ENCODE measurements at regions not wholly inside any gene's neighbourhood (a gene's known extent, or its start where the extent isn't known, plus 50 kb on each side); places are given as distances from the start of the nearest gene placed in this dataset.

GRCh38 chr2:236688563-236689392 lies 119.2 kb downstream of the ACKR3 start:
- TF ChIP-seq EZH2phosphoT487 (IDR thresholded peaks at IDR 0.05; ENCODE audit: low read depth, severe bottlenecking, unreplicated experiment): no peak
- TF ChIP-seq CTCF (IDR thresholded peaks at IDR 0.05; ENCODE audit: poor library complexity): no peak
- TF ChIP-seq EZH2 (IDR thresholded peaks at IDR 0.05; ENCODE audit: borderline replicate concordance): no peak
- Histone ChIP-seq H3K9me2 (replicated peaks; ENCODE audit: insufficient read depth) (no peaks in the 10 kb centered on the region), H3K27me3 (no peaks in the 10 kb centered on the region), H3K27ac (no peak overlapping the region), H3K79me2 (no peaks in the 10 kb centered on the region), H3K36me3 (replicated peaks; ENCODE audit: insufficient read depth, low read depth) (no peaks in the 10 kb centered on the region), H3K4me3 (no peak overlapping the region), H3K9me3 (ENCODE audit: low read depth) (no peaks in the 10 kb centered on the region), H3K4me2 (no peak overlapping the region), H3K4me1 (ENCODE audit: insufficient read depth) (peaks cover 17% of the 10 kb centered on the region), H2AFZ (no peak overlapping the region), H4K20me1 (ENCODE audit: insufficient read depth, poor library complexity, severe bottlenecking) (no peaks in the 10 kb centered on the region)
- DNase-seq (ENCODE audit: low spot score): no peak
- 65% methylated on average over 22 of the region's 23 CpGs for WGBS (ENCODE audit: low lambda C conversion rate, missing lambda C conversion rate)

GRCh38 chr2:236689393-236689700 lies 119.7 kb downstream of the ACKR3 start:
- H4K20me1 ChIP-seq (ENCODE audit: insufficient read depth, poor library complexity, severe bottlenecking): no peaks in the 10 kb centered on the region
- no peak overlapping the region for H3K4me3 ChIP-seq
- no peak overlapping the region for H3K27ac ChIP-seq
- H3K36me3 ChIP-seq (replicated peaks; ENCODE audit: insufficient read depth, low read depth): no peaks in the 10 kb centered on the region
- no peak overlapping the region for H2AFZ ChIP-seq
- no peak overlapping the region for H3K4me2 ChIP-seq
- WGBS (ENCODE audit: low lambda C conversion rate, missing lambda C conversion rate): 94% methylated on average over 1 of the region's 1 CpG
- no peaks in the 10 kb centered on the region for H3K79me2 ChIP-seq
- H3K27me3 ChIP-seq: no peaks in the 10 kb centered on the region
- peaks cover 21% of the 10 kb centered on the region for H3K4me1 ChIP-seq (ENCODE audit: insufficient read depth)
- no peaks in the 10 kb centered on the region for H3K9me2 ChIP-seq (replicated peaks; ENCODE audit: insufficient read depth)
- no peaks in the 10 kb centered on the region for H3K9me3 ChIP-seq (ENCODE audit: low read depth)
- TF ChIP-seq EZH2 (IDR thresholded peaks at IDR 0.05; ENCODE audit: borderline replicate concordance) (no peak), CTCF (IDR thresholded peaks at IDR 0.05; ENCODE audit: poor library complexity) (no peak), EZH2phosphoT487 (IDR thresholded peaks at IDR 0.05; ENCODE audit: low read depth, severe bottlenecking, unreplicated experiment) (no peak)
- DNase-seq (ENCODE audit: low spot score): no peak

- Histone ChIP-seq H4K20me1 (ENCODE audit: insufficient read depth, poor library complexity, severe bottlenecking) (no peaks in the 10 kb centered on the region), H3K4me3 (no peak overlapping the region), H3K27me3 (no peaks in the 10 kb centered on the region), H3K36me3 (replicated peaks; ENCODE audit: insufficient read depth, low read depth) (no peaks in the 10 kb centered on the region), H3K4me1 (ENCODE audit: insufficient read depth) (peaks cover 21% of the 10 kb centered on the region), H3K9me3 (ENCODE audit: low read depth) (no peaks in the 10 kb centered on the region), H3K79me2 (no peaks in the 10 kb centered on the region), H2AFZ (no peak overlapping the region), H3K27ac (no peak overlapping the region), H3K4me2 (no peak overlapping the region), H3K9me2 (replicated peaks; ENCODE audit: insufficient read depth) (no peaks in the 10 kb centered on the region)
- no peak for DNase-seq (ENCODE audit: low spot score)
- no peak for TF ChIP-seq EZH2 (IDR thresholded peaks at IDR 0.05; ENCODE audit: borderline replicate concordance)
- TF ChIP-seq CTCF (IDR thresholded peaks at IDR 0.05; ENCODE audit: poor library complexity): no peak
- TF ChIP-seq EZH2phosphoT487 (IDR thresholded peaks at IDR 0.05; ENCODE audit: low read depth, severe bottlenecking, unreplicated experiment): no peak
- 92% methylated on average over 3 of the region's 3 CpGs for WGBS (ENCODE audit: low lambda C conversion rate, missing lambda C conversion rate)
Observed at GRCh38 chr2:236689981-236690380, 120.4 kb downstream of the ACKR3 start.
